CMK (cell line): ENCODE measurements at regions not wholly inside any gene's neighbourhood (a gene's known extent, or its start where the extent isn't known, plus 50 kb on each side); places are given as distances from the start of the nearest gene placed in this dataset.

Experiments
- DNase-seq: peaks from one replicate; pipeline ENCODE4 v3.0.0-alpha.2; 2010; ENCODE audit warnings: low read depth

GRCh38 chr5:171688696-171689495 is 96.7 kb upstream of the SMIM23 start:
- DNase-seq: no peak

- no peak for DNase-seq
These were observed 95.7 kb upstream of the SMIM23 start for GRCh38 chr5:171689853-171690417.

- DNase-seq: no peak
These were observed 93.5 kb upstream of the SMIM23 start for GRCh38 chr5:171692107-171692506.

GRCh38 chr5:171692936-171693335 is 92.7 kb upstream of the SMIM23 start:
- no peak for DNase-seq

- no peak for DNase-seq
These were observed 92.2 kb upstream of the SMIM23 start for GRCh38 chr5:171693412-171693811.

- DNase-seq: no peak
These were observed 89.8 kb upstream of the SMIM23 start for GRCh38 chr5:171695804-171696203.

- no peak for DNase-seq
These were observed 88.2 kb upstream of the SMIM23 start for GRCh38 chr5:171697221-171698102.

- DNase-seq: no peak
These were observed 85.2 kb upstream of the SMIM23 start for GRCh38 chr5:171700318-171700912.

GRCh38 chr5:171701100-171701541 is 84.5 kb upstream of the SMIM23 start:
- no peak for DNase-seq

GRCh38 chr5:171702135-171702770 is 83.4 kb upstream of the SMIM23 start:
- no peak for DNase-seq

- no peak for DNase-seq
These were observed 82.5 kb upstream of the SMIM23 start for GRCh38 chr5:171703146-171703545.

- no peak for DNase-seq
These were observed 80.6 kb upstream of the SMIM23 start for GRCh38 chr5:171705036-171705435.

- DNase-seq: no peak
These were observed 79.7 kb upstream of the SMIM23 start for GRCh38 chr5:171705830-171706468.

GRCh38 chr5:171706736-171707441 is 78.7 kb upstream of the SMIM23 start:
- no peak for DNase-seq

- no peak for DNase-seq
These were observed 78.2 kb upstream of the SMIM23 start for GRCh38 chr5:171707442-171707792.

GRCh38 chr5:171709930-171710329 is 75.7 kb upstream of the SMIM23 start:
- no peak for DNase-seq

GRCh38 chr5:171710451-171711024 is 75.1 kb upstream of the SMIM23 start:
- no peak for DNase-seq

GRCh38 chr5:171711571-171711970 is 74.0 kb upstream of the SMIM23 start:
- DNase-seq: no peak

- no peak for DNase-seq
These were observed 73.0 kb upstream of the SMIM23 start for GRCh38 chr5:171712616-171713015.

- DNase-seq: no peak
These were observed 72.5 kb upstream of the SMIM23 start for GRCh38 chr5:171713152-171713551.
